ENCODE measurements at regions not wholly inside any gene's neighbourhood (a gene's known extent, or its start where the extent isn't known, plus 50 kb on each side); places are given as distances from the start of the nearest gene placed in this dataset.

DNA sequence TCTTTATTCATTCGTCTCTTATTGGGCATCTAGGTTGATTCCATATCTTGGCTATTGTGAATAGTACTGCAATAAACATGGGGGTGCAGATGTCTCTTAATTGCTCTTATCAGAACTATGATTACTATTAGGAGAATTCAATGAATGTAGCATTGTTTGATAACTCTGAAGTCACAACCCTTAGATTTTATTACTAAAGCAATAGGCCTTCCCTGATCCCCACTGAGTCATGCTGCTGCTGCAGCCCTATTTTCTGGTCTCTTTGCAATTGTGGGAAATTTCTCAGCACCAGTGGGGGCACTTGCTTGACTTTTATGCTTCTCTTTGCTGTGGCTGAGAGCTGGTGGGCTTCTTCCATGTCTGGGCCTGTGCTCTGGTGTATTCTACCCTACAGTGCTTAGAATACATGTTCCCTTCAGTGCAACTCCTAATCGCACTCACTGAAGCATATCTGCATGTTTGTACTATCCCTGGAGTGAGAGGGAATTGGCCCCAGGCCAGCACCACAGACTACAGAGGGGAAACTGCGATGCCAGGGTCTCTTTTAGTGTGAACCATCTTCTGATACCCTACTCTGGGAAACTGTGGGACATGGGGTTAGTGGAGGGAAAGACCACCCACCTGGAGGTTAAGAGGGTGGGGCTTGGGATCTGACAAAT is 52.2 kb upstream of the ROR1 start:
- TF ChIP-seq TCF12 (IDR thresholded peaks at IDR 0.05): no peak
- no peak for TF ChIP-seq TCF12 (CRISPR knock-in tag; IDR thresholded peaks at IDR 0.05)
- TF ChIP-seq, protein P1, sequence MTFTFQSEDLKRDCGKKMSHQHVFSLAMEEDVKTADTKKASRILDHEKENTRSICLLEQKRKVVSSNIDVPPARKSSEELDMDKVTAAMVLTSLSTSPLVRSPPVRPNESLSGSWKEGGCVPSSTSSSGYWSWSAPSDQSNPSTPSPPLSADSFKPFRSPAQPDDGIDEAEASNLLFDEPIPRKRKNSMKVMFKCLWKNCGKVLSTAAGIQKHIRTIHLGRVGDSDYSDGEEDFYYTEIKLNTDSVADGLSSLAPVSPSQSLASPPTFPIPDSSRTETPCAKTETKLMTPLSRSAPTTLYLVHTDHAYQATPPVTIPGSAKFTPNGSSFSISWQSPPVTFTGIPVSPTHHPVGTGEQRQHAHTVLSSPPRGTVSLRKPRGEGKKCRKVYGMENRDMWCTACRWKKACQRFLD (CRISPR knock-in tag; IDR thresholded peaks at IDR 0.05; ENCODE audit: borderline replicate concordance): no peak
- TF ChIP-seq, protein P2, sequence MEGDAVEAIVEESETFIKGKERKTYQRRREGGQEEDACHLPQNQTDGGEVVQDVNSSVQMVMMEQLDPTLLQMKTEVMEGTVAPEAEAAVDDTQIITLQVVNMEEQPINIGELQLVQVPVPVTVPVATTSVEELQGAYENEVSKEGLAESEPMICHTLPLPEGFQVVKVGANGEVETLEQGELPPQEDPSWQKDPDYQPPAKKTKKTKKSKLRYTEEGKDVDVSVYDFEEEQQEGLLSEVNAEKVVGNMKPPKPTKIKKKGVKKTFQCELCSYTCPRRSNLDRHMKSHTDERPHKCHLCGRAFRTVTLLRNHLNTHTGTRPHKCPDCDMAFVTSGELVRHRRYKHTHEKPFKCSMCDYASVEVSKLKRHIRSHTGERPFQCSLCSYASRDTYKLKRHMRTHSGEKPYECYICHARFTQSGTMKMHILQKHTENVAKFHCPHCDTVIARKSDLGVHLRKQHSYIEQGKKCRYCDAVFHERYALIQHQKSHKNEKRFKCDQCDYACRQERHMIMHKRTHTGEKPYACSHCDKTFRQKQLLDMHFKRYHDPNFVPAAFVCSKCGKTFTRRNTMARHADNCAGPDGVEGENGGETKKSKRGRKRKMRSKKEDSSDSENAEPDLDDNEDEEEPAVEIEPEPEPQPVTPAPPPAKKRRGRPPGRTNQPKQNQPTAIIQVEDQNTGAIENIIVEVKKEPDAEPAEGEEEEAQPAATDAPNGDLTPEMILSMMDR (CRISPR knock-in tag; IDR thresholded peaks at IDR 0.05): no peak
- TF ChIP-seq, protein P3, sequence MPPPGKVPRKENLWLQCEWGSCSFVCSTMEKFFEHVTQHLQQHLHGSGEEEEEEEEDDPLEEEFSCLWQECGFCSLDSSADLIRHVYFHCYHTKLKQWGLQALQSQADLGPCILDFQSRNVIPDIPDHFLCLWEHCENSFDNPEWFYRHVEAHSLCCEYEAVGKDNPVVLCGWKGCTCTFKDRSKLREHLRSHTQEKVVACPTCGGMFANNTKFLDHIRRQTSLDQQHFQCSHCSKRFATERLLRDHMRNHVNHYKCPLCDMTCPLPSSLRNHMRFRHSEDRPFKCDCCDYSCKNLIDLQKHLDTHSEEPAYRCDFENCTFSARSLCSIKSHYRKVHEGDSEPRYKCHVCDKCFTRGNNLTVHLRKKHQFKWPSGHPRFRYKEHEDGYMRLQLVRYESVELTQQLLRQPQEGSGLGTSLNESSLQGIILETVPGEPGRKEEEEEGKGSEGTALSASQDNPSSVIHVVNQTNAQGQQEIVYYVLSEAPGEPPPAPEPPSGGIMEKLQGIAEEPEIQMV (CRISPR knock-in tag; IDR thresholded peaks at IDR 0.05; ENCODE audit: low read depth): no peak
- no peak for TF ChIP-seq ESRRA (CRISPR knock-in tag; IDR thresholded peaks at IDR 0.05; ENCODE audit: low read depth)
- TF ChIP-seq, protein P4, sequence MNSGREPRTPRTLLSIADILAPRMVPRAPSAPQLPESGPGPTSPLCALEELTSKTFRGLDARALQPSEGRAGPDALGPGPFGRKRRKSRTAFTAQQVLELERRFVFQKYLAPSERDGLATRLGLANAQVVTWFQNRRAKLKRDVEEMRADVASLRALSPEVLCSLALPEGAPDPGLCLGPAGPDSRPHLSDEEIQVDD (CRISPR knock-in tag; IDR thresholded peaks at IDR 0.05; ENCODE audit: borderline replicate concordance): no peak
